GM21360 (cell line): ENCODE measurements at regions not wholly inside any gene's neighbourhood (a gene's known extent, or its start where the extent isn't known, plus 50 kb on each side); places are given as distances from the start of the nearest gene placed in this dataset.

ENCODE experiments used
- ATAC-seq: cut with Tn5 transposase; IDR thresholded peaks from one replicate; pipeline ENCODE4 v1.9.1; 2021; ENCODE audit warnings: mild to moderate bottlenecking, moderate library complexity; ENCODE audit not compliant: unreplicated experiment

DNA sequence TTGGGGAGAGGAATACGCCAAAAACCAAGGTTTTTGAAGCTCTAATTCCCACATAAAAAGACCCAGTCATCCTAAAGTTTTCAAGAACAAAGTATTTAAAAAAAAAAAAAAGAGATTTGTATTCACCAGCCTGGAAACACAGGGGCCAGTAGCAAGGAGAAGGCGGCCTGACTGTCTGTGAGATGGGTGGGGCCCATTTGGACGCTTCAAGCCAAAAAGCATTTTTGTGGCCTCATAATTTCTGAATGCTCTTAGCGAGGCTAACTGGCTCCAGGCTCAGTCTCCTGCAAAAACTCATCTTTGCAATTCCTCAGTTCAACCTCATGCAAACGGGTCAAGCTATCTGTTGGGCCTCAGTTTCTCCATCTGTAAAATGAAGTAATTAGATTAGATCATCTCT, 514.1 kb downstream of the MED13L start:
- ATAC-seq = no peak

DNA sequence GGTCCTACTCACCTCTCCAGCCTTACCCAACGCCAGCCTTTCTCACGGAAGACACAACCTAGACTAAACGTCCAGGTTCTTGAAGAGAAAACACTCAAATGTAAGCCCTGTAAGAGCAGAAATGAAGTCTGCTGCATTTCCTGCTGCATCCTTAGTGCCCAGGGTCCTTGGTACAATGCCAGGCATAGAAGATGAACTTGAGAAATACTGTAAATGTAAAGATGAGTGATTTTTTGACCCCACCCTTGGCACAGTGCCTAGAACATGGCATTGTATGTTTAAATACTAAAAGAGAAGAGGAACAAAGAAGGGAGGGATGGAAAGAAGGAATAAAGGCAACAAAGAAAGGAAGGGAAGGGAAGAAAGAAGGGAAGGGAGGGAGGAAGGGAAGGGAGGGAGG, 514.6 kb downstream of the MED13L start:
- no peak for ATAC-seq

GRCh38 chr12:115761784-115762183, 515.7 kb downstream of the MED13L start:
- no peak for ATAC-seq

GRCh38 chr12:115760231-115760630, 517.3 kb downstream of the MED13L start:
- no peak for ATAC-seq

- ATAC-seq = no peak
Measured at GRCh38 chr12:115758877-115759620, 518.4 kb downstream of the MED13L start.

GRCh38 chr12:115758183-115758582, 519.3 kb downstream of the MED13L start:
- no peak for ATAC-seq

GRCh38 chr12:115756804-115757203, 520.7 kb downstream of the MED13L start:
- ATAC-seq = no peak

DNA sequence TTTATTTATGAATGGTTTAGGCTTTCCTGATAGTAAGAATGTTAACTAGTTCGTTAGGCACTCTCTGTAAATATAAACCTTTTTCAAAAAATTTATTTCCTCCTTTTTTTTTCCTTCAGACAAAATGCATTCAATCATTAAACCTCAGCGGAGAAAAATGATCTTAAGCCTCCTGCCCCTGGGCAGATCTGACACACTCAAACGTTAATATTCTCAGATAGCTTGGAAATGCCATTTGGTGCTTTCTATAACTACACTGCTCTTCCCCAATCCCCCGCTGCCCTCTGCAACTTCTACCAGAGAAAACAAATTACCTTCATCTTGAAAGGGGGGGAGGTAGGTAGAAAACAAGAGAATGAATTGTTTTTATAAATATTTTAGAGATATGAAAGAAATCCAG, 521.2 kb downstream of the MED13L start:
- no peak for ATAC-seq

DNA sequence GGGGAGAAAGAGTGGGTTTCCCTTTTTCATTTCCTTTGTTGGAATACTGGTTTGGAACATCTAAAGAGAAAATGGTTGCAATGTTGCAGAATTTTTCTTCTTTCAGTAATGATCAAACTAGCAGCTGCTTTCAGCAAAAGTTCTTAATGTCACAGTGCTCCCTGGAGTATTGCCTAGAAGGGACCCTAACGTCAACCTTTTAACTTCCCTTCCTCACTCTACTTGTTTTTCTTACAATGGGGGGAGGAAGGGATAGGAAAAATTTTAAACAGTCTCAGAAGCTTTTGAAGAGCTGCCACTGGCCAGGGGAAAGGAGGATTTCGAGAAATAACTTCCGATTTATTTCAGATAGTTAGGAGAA, 521.8 kb downstream of the MED13L start:
- no peak for ATAC-seq

DNA sequence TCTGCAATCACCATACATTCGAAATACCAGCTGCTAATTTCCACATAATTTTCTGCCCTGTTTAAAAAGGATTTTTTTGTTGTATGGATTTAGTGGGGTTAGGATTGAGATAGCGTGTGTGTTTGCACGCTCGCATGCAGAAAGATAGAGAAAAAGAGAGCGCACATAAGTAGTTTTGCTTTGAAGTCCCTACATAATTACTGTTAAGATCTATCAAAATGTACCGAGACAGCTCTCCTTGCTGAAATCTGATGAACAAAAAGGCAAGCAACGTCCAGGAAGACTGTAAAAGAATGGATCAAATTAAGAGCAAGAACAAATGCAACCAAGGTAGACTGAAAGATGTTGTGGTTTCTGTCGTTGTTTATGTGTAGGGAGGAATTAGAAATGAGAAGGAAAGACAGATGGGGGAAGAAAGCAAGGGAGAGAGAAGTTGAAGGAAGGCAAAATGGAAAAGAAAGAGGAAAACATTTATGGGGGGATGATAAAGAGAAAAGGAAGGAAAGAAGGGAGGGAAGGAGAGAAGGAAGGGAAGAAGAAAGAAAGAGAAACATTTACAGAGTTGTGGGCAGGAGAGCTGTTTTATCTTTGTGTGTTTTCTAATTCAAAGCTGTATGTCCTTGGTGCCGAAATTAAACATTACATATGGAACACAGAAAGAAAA, 522.3 kb downstream of the MED13L start:
- ATAC-seq = no peak

DNA sequence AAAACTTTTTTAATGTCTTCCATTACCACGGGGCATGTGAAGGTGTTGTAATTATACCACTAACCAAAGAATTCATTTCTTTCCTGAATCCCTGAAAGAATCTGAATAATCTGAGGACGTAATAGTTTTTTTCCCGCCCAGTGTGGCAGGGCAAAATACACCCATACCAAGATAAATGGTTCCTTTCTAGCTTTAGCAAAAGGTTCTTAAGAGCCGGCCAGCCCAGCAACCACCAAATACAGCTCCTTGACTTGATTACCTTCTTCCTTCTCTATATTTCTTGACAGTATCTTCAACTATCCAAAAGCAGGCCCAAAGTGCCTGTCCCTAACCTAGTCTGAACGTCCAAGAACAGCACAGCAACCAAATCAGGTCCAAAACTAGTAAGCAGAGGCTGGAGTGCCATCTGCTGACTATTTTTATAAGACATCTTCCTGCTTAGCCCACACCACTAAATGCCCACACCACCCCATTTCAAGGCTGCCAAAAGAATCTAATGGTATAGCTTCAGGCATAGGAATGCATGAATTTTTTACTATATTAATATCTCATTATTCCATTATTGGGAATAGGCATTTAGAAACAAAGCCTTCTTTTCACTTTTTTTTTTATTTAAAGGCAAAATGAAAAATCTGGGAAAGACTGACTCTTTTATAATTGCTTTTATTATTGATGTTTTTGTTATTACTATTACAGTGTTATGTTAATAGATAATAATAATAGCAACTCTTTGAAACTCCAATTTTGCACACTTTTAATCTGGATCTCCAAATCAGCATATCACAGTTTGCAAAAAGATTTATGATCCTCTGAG, 524.4 kb downstream of the MED13L start:
- no peak for ATAC-seq

GRCh38 chr12:115752156-115752555, 525.3 kb downstream of the MED13L start:
- no peak for ATAC-seq

- no peak for ATAC-seq
Measured at GRCh38 chr12:115750340-115750739, 527.2 kb downstream of the MED13L start.

DNA sequence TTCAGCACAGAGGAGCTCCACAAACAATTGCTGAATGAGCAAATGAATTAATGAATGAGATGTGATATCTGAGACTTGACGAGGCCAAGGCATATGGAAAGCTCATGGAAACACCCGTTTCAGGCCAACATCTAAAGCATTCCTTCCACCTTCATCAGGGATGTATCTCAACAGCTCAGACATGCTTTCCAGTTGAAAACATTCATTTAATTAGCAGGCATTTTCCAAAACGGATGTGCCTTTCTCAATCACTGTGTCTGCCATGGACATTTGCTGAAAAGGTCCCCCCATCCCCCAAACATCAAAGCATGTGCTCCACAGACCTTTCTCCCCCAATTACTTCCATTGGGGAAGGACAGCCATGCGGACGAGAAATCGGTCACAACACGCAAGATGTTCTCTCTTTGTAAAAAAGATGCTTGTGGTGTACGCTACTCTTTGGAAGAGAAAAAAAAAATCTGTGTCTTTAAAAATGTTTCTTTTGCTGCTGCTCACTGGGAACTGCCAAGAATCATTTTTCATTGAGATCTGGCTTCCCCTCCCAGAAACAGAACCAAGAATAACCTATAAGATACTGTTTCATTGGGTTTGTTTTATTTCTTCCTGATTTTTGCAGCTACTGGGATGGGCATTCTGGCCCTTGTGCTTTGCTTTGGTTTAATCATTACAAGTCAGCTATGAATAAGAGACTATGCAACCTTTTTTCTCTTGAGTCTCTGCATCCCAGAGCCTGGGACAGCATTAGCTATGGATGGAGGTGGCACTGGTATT, 528.2 kb downstream of the MED13L start:
- ATAC-seq = no peak

DNA sequence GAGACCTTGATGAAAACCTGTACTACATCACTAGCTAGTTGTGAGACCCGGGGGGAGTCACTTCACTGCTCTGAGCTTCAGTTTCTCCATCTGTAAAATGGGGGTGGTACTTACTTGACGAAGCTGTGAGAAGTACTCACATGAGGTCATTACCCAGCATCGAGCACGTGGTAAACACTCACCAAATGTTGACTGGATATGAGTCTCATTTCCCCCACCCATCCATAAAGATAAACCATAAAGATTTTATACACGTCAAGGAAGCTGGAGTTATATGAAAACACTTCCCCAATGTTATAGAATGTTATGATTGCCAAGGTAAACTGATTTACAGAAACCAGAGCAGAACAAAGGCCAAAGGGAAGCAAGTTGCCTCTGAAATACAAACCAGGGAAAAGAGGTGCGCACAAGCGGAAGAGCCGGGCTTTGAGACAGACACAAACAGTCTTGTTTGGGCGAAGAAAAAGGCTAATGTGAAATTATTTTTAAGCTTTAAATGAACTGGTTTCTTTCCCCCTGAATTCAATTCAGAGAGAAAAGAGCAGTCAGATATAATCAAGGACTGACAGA, 536.8 kb downstream of the MED13L start:
- ATAC-seq = no peak

GRCh38 chr12:115737895-115738294, 539.6 kb downstream of the MED13L start:
- ATAC-seq = no peak

DNA sequence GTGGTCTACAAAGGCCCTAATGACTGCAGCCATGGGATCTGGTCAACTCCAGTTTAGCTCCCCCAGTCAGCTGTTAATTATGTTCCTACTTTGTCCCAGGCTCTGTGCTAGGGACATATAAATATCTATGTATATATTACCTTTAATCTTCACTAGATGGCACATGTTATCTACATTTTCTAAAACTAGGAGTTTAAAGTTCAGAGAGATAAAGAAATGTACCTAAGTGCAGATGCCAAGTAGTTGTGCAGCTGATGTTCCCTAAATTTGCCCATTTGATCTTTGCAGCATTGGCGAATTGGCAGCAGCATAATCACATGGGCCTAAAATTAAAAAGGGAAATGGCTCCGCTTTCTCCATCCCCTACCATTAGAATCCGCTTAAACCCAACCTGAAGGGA, 541.1 kb downstream of the MED13L start:
- no peak for ATAC-seq

- ATAC-seq = no peak
Measured at GRCh38 chr12:115730975-115731541, 546.4 kb downstream of the MED13L start.

DNA sequence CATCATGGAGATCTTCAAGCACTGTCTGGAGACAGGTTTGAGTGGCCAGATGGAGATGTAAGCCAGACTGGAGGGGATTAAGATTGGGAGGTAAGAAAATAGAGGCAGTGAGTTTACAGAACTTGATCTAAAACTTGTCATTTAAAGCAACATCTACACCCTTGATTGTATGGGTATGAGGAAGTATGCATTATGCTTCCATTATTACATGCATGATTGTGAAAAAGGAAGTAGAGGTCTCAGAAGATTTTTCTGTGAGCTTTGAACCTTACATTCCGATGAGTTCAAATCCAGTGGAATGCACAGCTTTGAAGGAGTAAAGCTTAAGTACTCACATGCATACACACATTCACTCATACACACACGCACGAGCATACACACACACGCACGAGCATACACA, 550.8 kb downstream of the MED13L start:
- no peak for ATAC-seq

- no peak for ATAC-seq
Measured at GRCh38 chr12:115722181-115722580, 555.3 kb downstream of the MED13L start.
